WI38 (cell line): ENCODE measurements at regions not wholly inside any gene's neighbourhood (a gene's known extent, or its start where the extent isn't known, plus 50 kb on each side); places are given as distances from the start of the nearest gene placed in this dataset.

Experiments used
- H3K4me3 ChIP-seq: 2 replicates; pipeline ENCODE4 v1.5.1; 2011; ENCODE audit warnings: low read depth, mild to moderate bottlenecking, control low read depth, low read length
- TF ChIP-seq, protein P1 (sequence below): IDR thresholded peaks from 2 replicates; pipeline ENCODE4 v1.5.1; 2012; ENCODE audit warnings: low read depth, mild to moderate bottlenecking, control low read depth, low read length

DNA sequence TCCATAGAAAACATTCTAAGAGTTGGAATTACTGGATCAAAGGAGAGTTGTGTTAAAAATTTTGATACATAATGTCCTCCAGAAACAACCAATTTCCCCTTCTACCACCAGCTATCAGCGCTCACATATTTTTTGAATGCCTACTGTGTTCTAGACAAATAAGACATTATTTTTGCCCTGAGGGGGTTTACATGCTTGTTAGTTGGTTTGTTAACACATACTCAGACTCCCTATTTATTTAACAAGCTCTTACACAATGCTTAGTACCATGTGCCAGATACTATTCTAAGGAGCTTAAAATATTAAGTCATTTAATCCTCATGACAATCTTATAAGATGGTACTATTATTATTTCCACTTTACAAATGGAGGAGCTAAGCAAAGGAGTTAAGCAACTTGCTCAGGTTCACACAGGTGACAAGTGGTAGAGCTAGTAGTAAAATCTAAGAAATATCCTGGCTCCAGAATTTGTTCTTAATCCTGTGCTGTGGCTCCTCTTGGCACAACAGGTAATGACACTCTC, 194.2 kb downstream of the UTP18 start:
- H3K4me3 ChIP-seq = no peak overlapping the region
- TF ChIP-seq, protein P1, sequence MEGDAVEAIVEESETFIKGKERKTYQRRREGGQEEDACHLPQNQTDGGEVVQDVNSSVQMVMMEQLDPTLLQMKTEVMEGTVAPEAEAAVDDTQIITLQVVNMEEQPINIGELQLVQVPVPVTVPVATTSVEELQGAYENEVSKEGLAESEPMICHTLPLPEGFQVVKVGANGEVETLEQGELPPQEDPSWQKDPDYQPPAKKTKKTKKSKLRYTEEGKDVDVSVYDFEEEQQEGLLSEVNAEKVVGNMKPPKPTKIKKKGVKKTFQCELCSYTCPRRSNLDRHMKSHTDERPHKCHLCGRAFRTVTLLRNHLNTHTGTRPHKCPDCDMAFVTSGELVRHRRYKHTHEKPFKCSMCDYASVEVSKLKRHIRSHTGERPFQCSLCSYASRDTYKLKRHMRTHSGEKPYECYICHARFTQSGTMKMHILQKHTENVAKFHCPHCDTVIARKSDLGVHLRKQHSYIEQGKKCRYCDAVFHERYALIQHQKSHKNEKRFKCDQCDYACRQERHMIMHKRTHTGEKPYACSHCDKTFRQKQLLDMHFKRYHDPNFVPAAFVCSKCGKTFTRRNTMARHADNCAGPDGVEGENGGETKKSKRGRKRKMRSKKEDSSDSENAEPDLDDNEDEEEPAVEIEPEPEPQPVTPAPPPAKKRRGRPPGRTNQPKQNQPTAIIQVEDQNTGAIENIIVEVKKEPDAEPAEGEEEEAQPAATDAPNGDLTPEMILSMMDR = no peak

DNA sequence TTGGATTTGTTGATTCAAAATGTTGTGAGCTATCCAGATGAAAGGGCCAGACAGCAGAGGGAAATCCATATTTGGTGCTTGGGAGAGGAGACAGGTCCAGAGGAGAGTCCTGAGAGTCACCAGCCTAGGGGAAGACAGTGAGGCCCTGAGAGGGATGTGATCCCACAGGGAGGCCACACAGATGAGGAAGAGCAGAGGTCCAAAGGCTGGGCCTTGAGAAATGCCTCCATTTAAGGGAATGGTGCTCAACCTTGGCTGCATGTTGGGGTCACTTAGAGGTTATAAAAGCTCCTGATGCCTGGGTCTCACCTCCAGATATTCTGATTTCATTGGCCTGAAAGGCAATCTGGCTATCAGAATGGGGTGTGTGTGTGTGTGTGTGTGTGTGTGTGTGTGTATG, 194.9 kb downstream of the UTP18 start:
- no peak overlapping the region for H3K4me3 ChIP-seq
- TF ChIP-seq, protein P1 = no peak

DNA sequence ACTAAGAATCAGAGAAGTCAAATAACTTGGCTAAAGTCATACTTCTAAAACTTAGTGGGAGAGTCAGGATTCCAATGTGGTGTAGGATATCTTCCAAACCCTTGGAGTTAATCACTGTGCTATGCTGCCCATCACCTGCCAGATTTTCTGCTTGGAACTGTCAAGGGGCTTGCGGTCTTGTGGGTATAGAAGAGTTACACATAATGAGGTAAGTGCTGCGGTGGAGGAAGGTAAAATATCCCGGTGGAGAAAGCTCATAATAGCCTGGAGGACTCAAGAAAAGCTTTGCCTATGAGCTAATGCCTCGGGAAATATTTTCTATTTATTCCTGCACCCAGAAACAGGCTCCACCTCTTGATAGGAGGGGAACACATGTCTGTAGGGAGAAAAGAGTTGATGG, 195.6 kb downstream of the UTP18 start:
- no peak overlapping the region for H3K4me3 ChIP-seq
- TF ChIP-seq, protein P1 = no peak

DNA sequence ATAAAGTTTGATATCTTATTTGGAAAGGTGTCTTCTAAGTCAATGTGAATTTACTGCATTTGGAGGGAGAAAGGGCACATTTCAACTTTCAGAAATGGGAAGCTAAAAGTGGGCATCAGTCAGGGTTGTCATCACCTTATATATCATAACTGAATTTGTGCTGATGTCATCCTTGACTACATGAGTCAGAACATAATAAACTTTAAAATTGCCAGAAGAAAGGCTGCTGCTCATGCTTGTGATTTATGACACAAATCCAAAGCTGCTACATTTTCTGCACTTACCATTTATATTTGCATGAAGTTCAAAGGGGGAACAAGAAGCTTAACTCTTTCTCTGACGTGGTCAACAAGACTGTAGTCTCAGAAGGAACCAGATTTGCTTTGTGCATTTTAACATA, 196.6 kb downstream of the UTP18 start:
- TF ChIP-seq, protein P1 = no peak
- no peak overlapping the region for H3K4me3 ChIP-seq

DNA sequence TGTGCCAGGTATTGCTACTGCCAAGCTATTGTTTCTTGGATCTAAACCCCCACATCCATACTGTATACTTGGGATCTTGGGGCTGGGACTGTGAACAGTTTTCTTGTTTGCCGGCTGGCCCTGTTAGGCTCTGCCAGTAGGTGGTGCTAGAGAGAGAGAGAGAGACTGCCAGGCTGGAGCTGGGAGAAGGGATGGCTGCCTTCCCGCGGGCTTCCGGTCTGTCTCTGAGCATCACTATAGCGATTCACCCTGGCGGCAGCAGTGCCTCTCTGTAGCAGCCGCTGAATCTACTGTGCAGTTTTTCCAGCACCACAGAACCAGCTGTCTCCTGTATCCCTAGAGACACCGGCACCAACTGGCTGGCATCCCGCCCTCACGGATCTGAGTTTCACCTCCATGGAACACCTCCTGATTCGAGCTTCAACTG, 201.2 kb downstream of the UTP18 start:
- no peak overlapping the region for H3K4me3 ChIP-seq
- TF ChIP-seq, protein P1 = peak; percentile 67

DNA sequence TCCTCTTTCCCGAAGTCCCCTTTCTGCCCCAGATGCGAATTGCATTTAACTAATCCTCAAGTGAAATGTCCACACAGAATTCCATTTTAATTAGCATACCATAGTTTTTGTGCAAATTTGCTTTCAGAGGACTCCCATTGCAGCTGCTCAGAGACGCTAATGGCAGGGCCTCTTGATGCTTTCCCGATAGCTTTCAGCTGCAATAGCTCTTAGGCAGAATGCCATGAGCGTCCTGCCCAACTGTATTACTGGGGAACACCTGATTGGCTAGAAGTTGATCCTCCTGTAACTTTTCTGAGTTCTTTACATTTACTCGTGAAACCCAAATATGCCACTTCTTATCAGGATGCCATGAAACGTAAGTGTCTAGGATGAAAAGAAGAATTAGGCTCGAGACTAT, 203.0 kb downstream of the UTP18 start:
- H3K4me3 ChIP-seq = no peak overlapping the region
- TF ChIP-seq, protein P1 = no peak

DNA sequence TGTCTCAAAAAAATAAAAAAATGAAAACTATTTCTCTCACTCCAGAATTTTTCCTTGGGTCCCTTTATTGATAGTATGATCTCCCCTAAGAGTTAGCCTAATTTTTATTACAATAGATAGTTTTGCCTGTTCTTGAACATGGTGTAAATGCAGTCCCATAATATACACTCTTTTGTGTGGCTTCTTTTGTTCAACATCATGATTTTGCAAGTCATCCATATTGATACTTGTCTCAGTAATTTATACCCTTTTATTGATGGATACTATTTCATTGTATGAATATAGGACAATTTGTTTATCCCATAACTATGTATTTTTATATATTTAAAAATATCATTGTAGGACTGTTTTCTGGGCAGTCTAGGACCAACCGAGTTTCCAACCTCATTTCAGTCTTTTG, 207.0 kb downstream of the UTP18 start:
- no peak overlapping the region for H3K4me3 ChIP-seq
- TF ChIP-seq, protein P1 = no peak
